NT2/D1 (cell line): ENCODE measurements at regions not wholly inside any gene's neighbourhood (a gene's known extent, or its start where the extent isn't known, plus 50 kb on each side); places are given as distances from the start of the nearest gene placed in this dataset.

Experiments
- SUZ12 ChIP-seq: IDR thresholded peaks from 2 replicates; pipeline ENCODE4 v1.6.1; 2011; ENCODE audit not compliant: insufficient read length, insufficient read depth; ENCODE audit errors: extremely low read depth
- ZNF274 ChIP-seq: IDR thresholded peaks from 2 replicates; pipeline ENCODE4 v1.6.1; 2011; ENCODE audit warnings: mild to moderate bottlenecking, low read depth, low read length

- TF ChIP-seq SUZ12 (no peak), ZNF274 (no peak)
These were observed 247.3 kb upstream of the PDE10A start for GRCh38 chr6:165910184-165910966.
